Anterior cingulate cortex (tissue), 58 donors: ENCODE measurements at regions not wholly inside any gene's neighbourhood (a gene's known extent, or its start where the extent isn't known, plus 50 kb on each side); places are given as distances from the start of the nearest gene placed in this dataset.

ENCODE experiments used
- DNase-seq, 58 donors: peaks; one replicate each; lab custom pipeline; 2025; lab: John Stamatoyannopoulos, UW

- DNase-seq: no peak
Measured at GRCh38 chr4:152118819-152119553, 358.2 kb upstream of the GATB start.

GRCh38 chr4:152117933-152118507 is 357.2 kb upstream of the GATB start:
- no peak for DNase-seq

- no peak for DNase-seq
Measured at GRCh38 chr4:152117520-152117919, 356.7 kb upstream of the GATB start.

GRCh38 chr4:152117054-152117453 is 356.2 kb upstream of the GATB start:
- DNase-seq: no peak

- no peak for DNase-seq
Measured at GRCh38 chr4:152115794-152116193, 355.0 kb upstream of the GATB start.

GRCh38 chr4:152115118-152115517 is 354.3 kb upstream of the GATB start:
- DNase-seq: no peak

GRCh38 chr4:152114562-152114961 is 353.8 kb upstream of the GATB start:
- DNase-seq: peak in 5 of 58 donors; percentile 10 to 35 (median 20)

- no peak for DNase-seq
Measured at GRCh38 chr4:152112887-152113286, 352.1 kb upstream of the GATB start.

GRCh38 chr4:152112190-152112589 is 351.4 kb upstream of the GATB start:
- no peak for DNase-seq

GRCh38 chr4:152110780-152111179 is 350.0 kb upstream of the GATB start:
- no peak for DNase-seq

GRCh38 chr4:152109531-152110509 is 349.0 kb upstream of the GATB start:
- DNase-seq: peak in 4 of 58 donors; percentile 17 to 42 (median 26)

- DNase-seq: peak in 2 of 58 donors; percentile 50 to 58
Measured at GRCh38 chr4:152107736-152108500, 347.1 kb upstream of the GATB start.

GRCh38 chr4:152106781-152107321 is 346.0 kb upstream of the GATB start:
- DNase-seq: peak in 1 of 58 donors; percentile 14

- peak in 11 of 58 donors; percentile 6 to 63 (median 22) for DNase-seq
Measured at GRCh38 chr4:152106113-152106763, 345.4 kb upstream of the GATB start.

- DNase-seq: peak in 23 of 58 donors; percentile 10 to 77 (median 37)
Measured at GRCh38 chr4:152104901-152105357, 344.1 kb upstream of the GATB start.

GRCh38 chr4:152104356-152104755 is 343.5 kb upstream of the GATB start:
- DNase-seq: peak in 6 of 58 donors; percentile 4 to 54 (median 21)

- DNase-seq: no peak
Measured at GRCh38 chr4:152103181-152103901, 342.5 kb upstream of the GATB start.

- DNase-seq: peak in 5 of 58 donors; percentile 6 to 30 (median 20)
Measured at GRCh38 chr4:152102436-152103000, 341.7 kb upstream of the GATB start.
